Stomach (tissue), 8 donors: ENCODE measurements at regions not wholly inside any gene's neighbourhood (a gene's known extent, or its start where the extent isn't known, plus 50 kb on each side); places are given as distances from the start of the nearest gene placed in this dataset.

Source experiments
- DNase-seq, 2 donors: peaks; one replicate each; pipeline versions ENCODE4 v3.0.0 to v3.0.0-alpha.2; 2013 to 2019
- H3K27ac ChIP-seq, 5 donors: fragments of 200-600 bp in 4 of 5; sonication (generic) in 4 of 5; one replicate each; pipeline ENCODE4 v1.5.1; 2013 to 2019; ENCODE audit warnings: mild to moderate bottlenecking in 1 of 5, moderate library complexity in 1 of 5
- H3K27me3 ChIP-seq, 3 donors: fragments of 200-600 bp; sonication (generic); one replicate each; pipeline ENCODE4 v1.5.1; 2017 to 2019; ENCODE audit warnings: mixed run types in 1 of 3
- H3K36me3 ChIP-seq, 4 donors: fragments of 200-600 bp; sonication (generic); 1 replicate in 3 of 4; 2 replicates in 1 of 4; pipeline ENCODE4 v1.5.1; 2016 to 2019
- H3K4me1 ChIP-seq, 4 donors: fragments of 200-600 bp; sonication (generic); one replicate each; pipeline ENCODE4 v1.5.1; 2016 to 2019
- H3K4me3 ChIP-seq, 4 donors: fragments of 200-600 bp; sonication (generic) in 3 of 4; one replicate each; pipeline ENCODE4 v1.5.1; 2016 to 2019; ENCODE audit warnings: mild to moderate bottlenecking in 1 of 4
- H3K9me3 ChIP-seq, 4 donors: fragments of 200-600 bp; sonication (generic); one replicate each; pipeline ENCODE4 v1.5.1; 2016 to 2019
- CTCF ChIP-seq, 7 experiments: fragments of 450-650 bp in 4 of 7; fragments of 200-600 bp in 3 of 7; sonication (generic) in 3 of 7; IDR thresholded peaks; one replicate each; pipeline ENCODE4 v1.5.1; 2016 to 2019; ENCODE audit warnings: antibody characterized with exemption in 7 of 7, control low read depth in 2 of 7, mild to moderate bottlenecking in 1 of 7
- EP300 ChIP-seq: sonication (generic); formaldehyde crosslinking; IDR thresholded peaks from one replicate; pipeline ENCODE4 v1.6.1; 2017; ENCODE audit warnings: antibody characterized with exemption
- POLR2A ChIP-seq, 4 donors: fragments of 450-650 bp; IDR thresholded peaks; one replicate each; pipeline ENCODE4 v1.6.1; 2016; ENCODE audit warnings: antibody characterized with exemption in 4 of 4, control low read depth in 2 of 4, mild to moderate bottlenecking in 1 of 4, moderate library complexity in 1 of 4
- POLR2AphosphoS5 ChIP-seq, 3 donors: sonication (generic); formaldehyde crosslinking; IDR thresholded peaks; one replicate each; pipeline ENCODE4 v1.6.1; 2016; ENCODE audit warnings: antibody characterized with exemption in 3 of 3
- WGBS, 5 donors: extraction: QIAGEN DNeasy Blood & Tissue Kit in 3 of 5; methylation state at CpG; one replicate each; pipeline versions ENCODE4 v1.1.5 to v1.1.7; 2013 to 2018; 5-methylcytosine and 5-hydroxymethylcytosine counted together
- intact Hi-C: fragments of 100-400 bp; cut with DNase I; formaldehyde crosslinking; loops from one replicate; pipeline ENCODE4 v1.15.1; 2023; ENCODE audit warnings: low total_unique reads
- donor health status: healthy with polysubstance abuse.
- donor health status: Bipolar disorder and iron deficiency.
- donor health status: healthy.

DNA sequence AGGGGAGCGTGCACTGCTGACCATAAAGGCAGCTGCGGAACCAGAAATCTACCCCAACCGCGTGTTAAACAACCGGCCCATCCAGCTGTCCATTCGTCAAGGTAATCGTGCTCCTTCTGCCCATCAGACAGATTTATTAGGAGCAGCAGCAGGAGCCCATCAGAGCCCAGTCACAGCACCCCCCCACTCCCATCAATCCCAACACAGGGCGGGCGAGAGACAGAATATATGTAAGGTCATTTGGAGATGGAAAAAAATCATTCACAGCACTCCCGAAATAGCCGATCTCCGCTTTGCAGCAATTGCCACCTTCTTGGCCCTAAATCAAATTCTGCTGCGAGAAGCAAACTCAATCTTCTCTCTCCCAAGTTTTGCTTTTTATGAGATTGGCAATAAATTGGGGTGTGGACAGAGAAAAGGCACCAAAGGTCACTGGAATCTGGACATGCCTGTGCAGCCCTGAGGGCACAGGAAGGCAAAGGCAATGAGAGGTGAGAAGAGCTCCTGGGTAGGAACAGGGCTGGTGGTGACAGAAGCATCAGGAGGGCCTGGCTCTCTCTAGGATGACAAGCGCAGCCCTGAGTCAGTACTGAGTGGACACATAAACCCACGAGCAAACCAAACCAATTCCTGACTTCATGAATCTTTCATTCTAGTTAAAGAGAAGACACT, 145.0 kb upstream of the ZMIZ1 start:
- intact Hi-C loops = no loop called here
- DNase-seq = no peak
- 78 to 92% (median 87%) methylated on average over 14 to 15 of the region's 15 CpGs for WGBS, 5 donors

GRCh38 chr10:78924319-78925003, 144.3 kb upstream of the ZMIZ1 start:
- H3K27me3 ChIP-seq = no peaks in the 10 kb centered on the region
- H3K4me3 ChIP-seq = no peak overlapping the region
- 70 to 80% (median 76%) methylated on average over 6 to 7 of the region's 7 CpGs for WGBS, 5 donors
- peak overlapping the region in 1 of 5 donors; percentile 24 for H3K27ac ChIP-seq
- TF ChIP-seq CTCF (IDR thresholded peaks at IDR 0.05) (no peak), EP300 (no peak), POLR2A (IDR thresholded peaks at IDR 0.05) (no peak), POLR2AphosphoS5 (IDR thresholded peaks at IDR 0.05) (no peak)
- no peak for DNase-seq
- peaks cover 0 to 10% (median 3%) of the 10 kb centered on the region in 4 donors for H3K4me1 ChIP-seq
- intact Hi-C loops = no loop called here
- no peaks in the 10 kb centered on the region for H3K36me3 ChIP-seq
- no peaks in the 10 kb centered on the region for H3K9me3 ChIP-seq

More for the DNA sequence above, 145.0 kb upstream of the ZMIZ1 start:
- no peaks in the 10 kb centered on the region for H3K9me3 ChIP-seq
- no peaks in the 10 kb centered on the region for H3K27me3 ChIP-seq
- H3K36me3 ChIP-seq = no peaks in the 10 kb centered on the region
- H3K4me1 ChIP-seq = peaks cover 0 to 10% (median 3%) of the 10 kb centered on the region in 4 donors
- TF ChIP-seq POLR2AphosphoS5 (IDR thresholded peaks at IDR 0.05) (no peak), POLR2A (IDR thresholded peaks at IDR 0.05) (no peak), CTCF (IDR thresholded peaks at IDR 0.05) (no peak), EP300 (no peak)
- H3K4me3 ChIP-seq = no peak overlapping the region
- peak overlapping the region in 1 of 5 donors; percentile 24 for H3K27ac ChIP-seq

- H3K4me1 ChIP-seq = peaks cover 0 to 10% (median 3%) of the 10 kb centered on the region in 4 donors
- H3K9me3 ChIP-seq = no peaks in the 10 kb centered on the region
- no peak for DNase-seq
- intact Hi-C loops = no loop called here
- H3K4me3 ChIP-seq = no peak overlapping the region
- H3K27ac ChIP-seq = no peak overlapping the region
- no peaks in the 10 kb centered on the region for H3K36me3 ChIP-seq
- WGBS, 5 donors = 84 to 94% (median 93%) methylated on average over 6 of the region's 6 CpGs
- TF ChIP-seq CTCF (IDR thresholded peaks at IDR 0.05) (no peak), EP300 (no peak), POLR2AphosphoS5 (IDR thresholded peaks at IDR 0.05) (no peak), POLR2A (IDR thresholded peaks at IDR 0.05) (no peak)
- no peaks in the 10 kb centered on the region for H3K27me3 ChIP-seq
Observed at GRCh38 chr10:78925275-78925674, 143.5 kb upstream of the ZMIZ1 start.

DNA sequence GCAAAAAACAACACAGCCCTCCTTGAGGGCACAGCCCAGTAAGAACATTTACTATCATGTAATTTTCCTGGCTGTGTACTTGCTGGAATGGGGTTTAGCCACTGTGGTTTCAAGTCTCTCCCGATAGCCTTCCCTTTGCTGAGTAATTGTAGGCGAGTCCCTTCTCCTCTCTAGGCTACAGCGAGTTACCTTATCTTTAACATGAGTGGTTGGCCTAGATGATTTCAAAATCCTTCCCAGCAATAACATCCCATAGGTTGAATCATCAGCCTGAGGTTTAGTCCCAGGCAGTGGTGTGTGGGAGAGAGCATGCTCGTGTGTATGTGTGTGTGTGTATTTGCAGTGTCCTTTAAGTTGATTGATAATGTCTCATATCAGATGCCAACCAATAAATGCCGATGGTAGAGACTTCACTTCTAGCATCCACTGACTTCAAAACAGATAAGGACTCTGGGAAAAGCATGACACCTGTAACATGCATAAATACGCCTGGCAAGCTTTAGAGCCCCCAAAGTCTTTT, 142.9 kb upstream of the ZMIZ1 start:
- Histone ChIP-seq H3K27ac (no peak overlapping the region), H3K27me3 (no peaks in the 10 kb centered on the region), H3K9me3 (no peaks in the 10 kb centered on the region), H3K4me1 (peaks cover 0 to 10% (median 3%) of the 10 kb centered on the region in 4 donors), H3K36me3 (no peaks in the 10 kb centered on the region), H3K4me3 (no peak overlapping the region)
- DNase-seq = peak in 1 of 2 donors; percentile 57
- WGBS, 5 donors = 41 to 69% (median 51%) methylated on average over 6 of the region's 6 CpGs
- intact Hi-C loops = no loop called here
- no peak for TF ChIP-seq CTCF (IDR thresholded peaks at IDR 0.05)
- TF ChIP-seq POLR2AphosphoS5 (IDR thresholded peaks at IDR 0.05) = peak in 1 of 3 donors; percentile 77
- TF ChIP-seq POLR2A (IDR thresholded peaks at IDR 0.05) = no peak
- TF ChIP-seq EP300 = no peak
